Loucy (cell line): ENCODE measurements at regions not wholly inside any gene's neighbourhood (a gene's known extent, or its start where the extent isn't known, plus 50 kb on each side); places are given as distances from the start of the nearest gene placed in this dataset.

Experiments used
- H2AFZ ChIP-seq: fragments of 200-600 bp; sonication (generic); 2 replicates; pipeline ENCODE4 v1.6.0; 2016; ENCODE audit warnings: antibody characterized with exemption, mild to moderate bottlenecking, low read length, moderate library complexity
- H3F3A ChIP-seq: fragments of 200-600 bp; 2 replicates; pipeline ENCODE4 v1.6.0; 2016; ENCODE audit warnings: antibody characterized with exemption, low read depth, mild to moderate bottlenecking
- H3K27me3 ChIP-seq: fragments of 200-600 bp; sonication (generic); 2 replicates; pipeline ENCODE4 v1.6.1; 2014; ENCODE audit warnings: low read length, mild to moderate bottlenecking; ENCODE audit not compliant: insufficient read depth, poor library complexity, severe bottlenecking
- H3K36me3 ChIP-seq: fragments of 200-600 bp; sonication (generic); 2 replicates; pipeline ENCODE4 v1.6.1; 2016; ENCODE audit warnings: low read length; ENCODE audit not compliant: insufficient read depth
- H3K4me1 ChIP-seq: fragments of 200-600 bp; sonication (generic); 2 replicates; pipeline ENCODE4 v1.5.1; 2014; ENCODE audit warnings: low read length, mild to moderate bottlenecking; ENCODE audit not compliant: insufficient read depth, poor library complexity, severe bottlenecking
- H3K4me2 ChIP-seq: fragments of 200-600 bp; sonication (generic); 2 replicates; pipeline ENCODE4 v1.6.0; 2014; ENCODE audit warnings: antibody characterized with exemption, low read length, low read depth, mild to moderate bottlenecking; ENCODE audit not compliant: poor library complexity, severe bottlenecking
- H3K4me3 ChIP-seq: fragments of 200-600 bp; sonication (generic); 2 replicates; pipeline ENCODE4 v1.5.1; 2014; ENCODE audit warnings: low read length, mild to moderate bottlenecking, mixed read lengths; ENCODE audit not compliant: poor library complexity, severe bottlenecking
- H3K79me2 ChIP-seq: fragments of 200-600 bp; sonication (generic); 2 replicates; pipeline ENCODE4 v1.6.1; 2014; ENCODE audit warnings: low read length; ENCODE audit not compliant: insufficient read depth
- H3K9ac ChIP-seq: fragments of 200-600 bp; sonication (generic); 2 replicates; pipeline ENCODE4 v1.6.0; 2014; ENCODE audit warnings: mild to moderate bottlenecking, low read depth, low read length, moderate library complexity; ENCODE audit not compliant: poor library complexity, severe bottlenecking
- H3K9me2 ChIP-seq: fragments of 200-600 bp; sonication (generic); replicated peaks from 2 replicates; pipeline ENCODE4 v1.6.1; 2016; ENCODE audit warnings: low read depth, low read length, mixed read lengths
- H3K9me3 ChIP-seq: fragments of 200-600 bp; sonication (generic); 2 replicates; pipeline ENCODE4 v1.6.1; 2014; ENCODE audit warnings: mild to moderate bottlenecking, antibody characterized with exemption, low read length, low read depth; ENCODE audit not compliant: insufficient read depth
- H4K20me1 ChIP-seq: fragments of 200-600 bp; sonication (generic); 2 replicates; pipeline ENCODE4 v1.6.0; 2014; ENCODE audit warnings: antibody characterized with exemption, low read length, mild to moderate bottlenecking; ENCODE audit not compliant: insufficient read depth, poor library complexity, severe bottlenecking
- CTCF ChIP-seq: fragments of 200-600 bp; sonication (generic); conservative IDR thresholded peaks from 2 replicates; pipeline ENCODE4 v1.5.1; 2014; ENCODE audit warnings: mild to moderate bottlenecking, antibody characterized with exemption, low read length
- EZH2phosphoT487 ChIP-seq: fragments of 200-600 bp; IDR thresholded peaks from 2 replicates; pipeline ENCODE4 v1.6.1; 2018; ENCODE audit warnings: antibody characterized with exemption, mild to moderate bottlenecking, moderate library complexity, borderline replicate concordance

- Histone ChIP-seq H4K20me1 (no peaks in the 10 kb centered on the region), H3K9ac (no peak overlapping the region), H3F3A (no peaks in the 10 kb centered on the region), H3K4me2 (no peak overlapping the region), H2AFZ (no peak overlapping the region), H3K79me2 (no peaks in the 10 kb centered on the region), H3K4me3 (no peak overlapping the region), H3K27me3 (no peaks in the 10 kb centered on the region), H3K4me1 (no peaks in the 10 kb centered on the region), H3K9me3 (0 out of 2 replicates have a peak, but pooled peaks cover 5% of the 10 kb centered on the region), H3K36me3 (no peaks in the 10 kb centered on the region; the same call in 1 of the 2 replicates), H3K9me2 (no peaks in the 10 kb centered on the region)
- TF ChIP-seq CTCF (no peak), EZH2phosphoT487 (no peak)
Observed at GRCh38 chr3:189446959-189447560, 184.1 kb upstream of the TP63 start.

GRCh38 chr3:189449084-189449483, 182.1 kb upstream of the TP63 start:
- Histone ChIP-seq H3K4me1 (no peaks in the 10 kb centered on the region), H3K4me2 (no peak overlapping the region), H3K27me3 (no peaks in the 10 kb centered on the region)

GRCh38 chr3:189455009-189455408, 176.2 kb upstream of the TP63 start:
- Histone ChIP-seq H3K4me1 (peaks cover 4% of the 10 kb centered on the region), H3K9me2 (no peaks in the 10 kb centered on the region), H3K79me2 (no peaks in the 10 kb centered on the region), H4K20me1 (no peaks in the 10 kb centered on the region), H3K9me3 (no peaks in the 10 kb centered on the region), H3K4me3 (no peak overlapping the region), H3K4me2 (no peak overlapping the region), H3F3A (no peaks in the 10 kb centered on the region), H3K27me3 (no peaks in the 10 kb centered on the region), H2AFZ (peak overlapping the region; percentile 34), H3K36me3 (no peaks in the 10 kb centered on the region), H3K9ac (no peak overlapping the region)
- TF ChIP-seq CTCF (no peak), EZH2phosphoT487 (no peak)

More at GRCh38 chr3:189449084-189449483, 182.1 kb upstream of the TP63 start:
- TF ChIP-seq CTCF = no peak
- no peaks in the 10 kb centered on the region for H4K20me1 ChIP-seq
- no peaks in the 10 kb centered on the region; the same call in 1 of the 2 replicates for H3K36me3 ChIP-seq
- H3F3A ChIP-seq = no peaks in the 10 kb centered on the region
- H3K9ac ChIP-seq = no peak overlapping the region
- no peak overlapping the region for H3K4me3 ChIP-seq
- H2AFZ ChIP-seq = no peak overlapping the region
- no peaks in the 10 kb centered on the region for H3K79me2 ChIP-seq
- H3K9me3 ChIP-seq = 0 out of 2 replicates have a peak, but pooled peaks cover 5% of the 10 kb centered on the region
- H3K9me2 ChIP-seq = no peaks in the 10 kb centered on the region
